ENCODE measurements at regions not wholly inside any gene's neighbourhood (a gene's known extent, or its start where the extent isn't known, plus 50 kb on each side); places are given as distances from the start of the nearest gene placed in this dataset.

GRCh38 chr3:95629802-95630201 lies 1184.6 kb upstream of the EPHA6 start:
- Histone ChIP-seq H3K18ac (ENCODE audit: extremely low read depth, low read length) (no peak overlapping the region), H3K23me2 (ENCODE audit: low read depth, low read length) (no peaks in the 10 kb centered on the region), H2BK5ac (ENCODE audit: low read depth, low read length) (no peak overlapping the region), H3K4ac (replicated peaks; ENCODE audit: insufficient read length, low read depth, low read length) (no peak overlapping the region), H4K20me1 (replicated peaks in 1 of 2; ENCODE audit: control insufficient read depth in 1 of 2, insufficient read depth in 2 of 2, low read length in 2 of 2) (no peaks in the 10 kb centered on the region), H2BK120ac (replicated peaks; ENCODE audit: low read depth, low read length) (no peak overlapping the region), H4K8ac (ENCODE audit: extremely low read depth, insufficient read depth, low read length) (no peak overlapping the region), H3K4me2 (ENCODE audit: insufficient read depth in 1 of 2, low read depth in 2 of 2, low read length in 2 of 2) (no peak overlapping the region), H3K4me1 (replicated peaks in 1 of 4; ENCODE audit: control insufficient read depth in 3 of 4, insufficient read depth in 4 of 4, low read length in 3 of 4) (no peaks in the 10 kb centered on the region; a peak in 1 of 7 replicates), H3K27ac (ENCODE audit: low read depth, low read length) (no peak overlapping the region), H3K9ac (replicated peaks in 1 of 4; ENCODE audit: extremely low read depth in 1 of 4, low read depth in 3 of 4, low read length in 3 of 4) (no peak overlapping the region), H4K5ac (ENCODE audit: insufficient read length, low read depth, low read length) (no peak overlapping the region), H2BK15ac (ENCODE audit: low read length) (no peak overlapping the region), H2BK12ac (ENCODE audit: low read depth, low read length) (no peak overlapping the region), H3K36me3 (ENCODE audit: control insufficient read depth in 2 of 4, insufficient read depth in 4 of 4, low read length in 3 of 4) (no peaks in the 10 kb centered on the region), H3K14ac (ENCODE audit: insufficient read length) (no peak overlapping the region), H2AFZ (ENCODE audit: low read length) (no peak overlapping the region), H3K9me3 (ENCODE audit: insufficient read depth in 2 of 2, low read depth in 1 of 2, low read length in 1 of 2) (no peaks in the 10 kb centered on the region), H3K23ac (ENCODE audit: insufficient read length) (no peak overlapping the region), H2BK20ac (ENCODE audit: low read length) (no peak overlapping the region), H3K27me3 (replicated peaks in 1 of 4; ENCODE audit: control insufficient read depth in 3 of 4, extremely low read depth in 1 of 4, insufficient read depth in 3 of 4, low read length in 3 of 4) (no peaks in the 10 kb centered on the region), H3K79me2 (ENCODE audit: control insufficient read depth in 1 of 2, insufficient read depth in 2 of 2, low read length in 2 of 2) (no peaks in the 10 kb centered on the region), H4K91ac (replicated peaks; ENCODE audit: insufficient read length, low read length) (no peak overlapping the region), H3K4me3 (ENCODE audit: extremely low read depth in 1 of 4, insufficient read depth in 2 of 4, low read depth in 3 of 4, low read length in 4 of 4) (no peak overlapping the region), H3K56ac (replicated peaks; ENCODE audit: insufficient read length, low read depth, low read length) (no peak overlapping the region), H2AK5ac (ENCODE audit: low read depth, low read length) (no peak overlapping the region), H3K79me1 (ENCODE audit: low read depth, low read length) (no peaks in the 10 kb centered on the region)
- CTCF ChIA-PET (ENCODE audit: partially characterized antibody): no interaction called here
- DNase-seq (ENCODE audit: low read depth in 1 of 2, low spot score in 2 of 2) (no peak), FAIRE-seq (peak; percentile 48)
- POLR2A ChIA-PET (ENCODE audit: partially characterized antibody): interaction anchor here (0.6 kb wide), 1 partner anchor 71 kb away, joined by 3 read pairs; no protein-coding TSS in a partner anchor
- WGBS, 2 experiments (ENCODE audit: extremely low coverage in 1 of 2, insufficient coverage in 1 of 2, insufficient read length in 1 of 2, insufficient replicate concordance in 2 of 2, low coverage in 1 of 2, low lambda C conversion rate in 2 of 2, missing lambda C conversion rate in 1 of 2): 79% methylated on average over 1 of the region's 1 CpG; no CpG with 5 or more reads in 1 of the 2 experiments
- TF ChIP-seq FOSL1 (IDR thresholded peaks at IDR 0.05; ENCODE audit: insufficient read depth, low read depth, low read length) (no peak), POLR2A (IDR thresholded peaks at IDR 0.05; ENCODE audit: control extremely low read depth in 1 of 2, low read depth in 2 of 2, low read length in 2 of 2) (no peak), SIRT6 (IDR thresholded peaks at IDR 0.05; ENCODE audit: low read length) (no peak), HDAC2 (IDR thresholded peaks at IDR 0.05; ENCODE audit: borderline replicate concordance in 1 of 2, low read depth in 2 of 2, low read length in 2 of 2) (no peak), SIX5 (IDR thresholded peaks at IDR 0.05; ENCODE audit: low read depth, low read length) (no peak), GABPA (IDR thresholded peaks at IDR 0.05; ENCODE audit: borderline replicate concordance, insufficient read depth, low read length) (no peak), BCL11A (IDR thresholded peaks at IDR 0.05; ENCODE audit: low read depth in 2 of 2, low read length in 2 of 2) (no peak), YY1 (IDR thresholded peaks at IDR 0.05; ENCODE audit: low read depth, low read length) (no peak), RNF2 (IDR thresholded peaks at IDR 0.05; ENCODE audit: borderline replicate concordance, low read depth, low read length, missing control alignments, poor library complexity, severe bottlenecking) (no peak), MAFK (IDR thresholded peaks at IDR 0.05; ENCODE audit: low read depth, low read length) (no peak), CTCF (IDR thresholded peaks at IDR 0.05; ENCODE audit: control extremely low read depth in 1 of 3, insufficient read depth in 1 of 3, low read depth in 1 of 3, low read length in 3 of 3) (no peak)

All from H1 (cell line).